ENCODE measurements at regions not wholly inside any gene's neighbourhood (a gene's known extent, or its start where the extent isn't known, plus 50 kb on each side); places are given as distances from the start of the nearest gene placed in this dataset.

- TF ChIP-seq POLR2A (IDR thresholded peaks at IDR 0.05) (no peak), POLR2AphosphoS5 (IDR thresholded peaks at IDR 0.05) (no peak), CTCF (IDR thresholded peaks at IDR 0.05) (no peak)
Observed at GRCh38 chr14:104375551-104376201, 203.9 kb upstream of the C14orf180 start.
